SK-N-MC (cell line): ENCODE measurements at regions not wholly inside any gene's neighbourhood (a gene's known extent, or its start where the extent isn't known, plus 50 kb on each side); places are given as distances from the start of the nearest gene placed in this dataset.

Experiments used
- EZH2 ChIP-seq: fragments of 200-600 bp; sonication (generic); IDR thresholded peaks from one replicate; pipeline ENCODE4 v1.6.1; 2017; ENCODE audit warnings: antibody characterized with exemption
- POLR2AphosphoS5 ChIP-seq: IDR thresholded peaks from 2 replicates; pipeline ENCODE4 v1.6.1; 2012; ENCODE audit warnings: mild to moderate bottlenecking, low read depth, low read length, borderline replicate concordance

DNA sequence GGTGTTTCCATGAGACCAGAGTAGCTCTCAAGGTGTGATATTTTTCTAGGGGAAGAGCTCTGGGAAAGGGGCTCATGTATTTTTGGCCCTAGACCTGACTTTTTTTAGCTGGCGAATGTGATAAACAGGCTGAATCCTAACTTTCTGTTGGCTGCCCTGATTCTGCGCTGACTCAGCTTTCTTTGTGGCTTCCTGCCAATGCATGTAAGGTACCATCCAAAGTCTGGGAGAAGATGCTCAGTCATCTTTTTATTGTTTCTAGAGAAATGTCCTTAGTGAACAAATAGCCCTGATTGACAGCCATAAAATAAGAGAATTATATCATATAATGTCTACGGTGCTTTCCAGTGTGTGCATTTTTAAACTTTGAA, 113.6 kb upstream of the MBNL2 start:
- no peak for TF ChIP-seq POLR2AphosphoS5
- TF ChIP-seq EZH2: no peak
